ENCODE measurements at regions not wholly inside any gene's neighbourhood (a gene's known extent, or its start where the extent isn't known, plus 50 kb on each side); places are given as distances from the start of the nearest gene placed in this dataset.

GRCh38 chr3:76679541-76679940 lies 360.4 kb upstream of the ROBO2 start:
- TF ChIP-seq RAD21 (IDR thresholded peaks at IDR 0.05 in 1 of 2, conservative IDR thresholded peaks at IDR 0.05 in 1 of 2; ENCODE audit: low read depth in 2 of 2, low read length in 2 of 2): peak in 1 of 2 experiments; percentile 48
- TF ChIP-seq POU5F1 (IDR thresholded peaks at IDR 0.05; ENCODE audit: low read depth, low read length): no peak
- TF ChIP-seq, protein P1, sequence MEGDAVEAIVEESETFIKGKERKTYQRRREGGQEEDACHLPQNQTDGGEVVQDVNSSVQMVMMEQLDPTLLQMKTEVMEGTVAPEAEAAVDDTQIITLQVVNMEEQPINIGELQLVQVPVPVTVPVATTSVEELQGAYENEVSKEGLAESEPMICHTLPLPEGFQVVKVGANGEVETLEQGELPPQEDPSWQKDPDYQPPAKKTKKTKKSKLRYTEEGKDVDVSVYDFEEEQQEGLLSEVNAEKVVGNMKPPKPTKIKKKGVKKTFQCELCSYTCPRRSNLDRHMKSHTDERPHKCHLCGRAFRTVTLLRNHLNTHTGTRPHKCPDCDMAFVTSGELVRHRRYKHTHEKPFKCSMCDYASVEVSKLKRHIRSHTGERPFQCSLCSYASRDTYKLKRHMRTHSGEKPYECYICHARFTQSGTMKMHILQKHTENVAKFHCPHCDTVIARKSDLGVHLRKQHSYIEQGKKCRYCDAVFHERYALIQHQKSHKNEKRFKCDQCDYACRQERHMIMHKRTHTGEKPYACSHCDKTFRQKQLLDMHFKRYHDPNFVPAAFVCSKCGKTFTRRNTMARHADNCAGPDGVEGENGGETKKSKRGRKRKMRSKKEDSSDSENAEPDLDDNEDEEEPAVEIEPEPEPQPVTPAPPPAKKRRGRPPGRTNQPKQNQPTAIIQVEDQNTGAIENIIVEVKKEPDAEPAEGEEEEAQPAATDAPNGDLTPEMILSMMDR (IDR thresholded peaks at IDR 0.05; ENCODE audit: control extremely low read depth in 1 of 3, insufficient read depth in 1 of 3, low read depth in 1 of 3, low read length in 3 of 3): peak in 1 of 3 experiments; percentile 18; a peak in 1 of 4 replicates
- TF ChIP-seq CBX5 (IDR thresholded peaks at IDR 0.05; ENCODE audit: low read depth, low read length): no peak
- TF ChIP-seq POLR2A (IDR thresholded peaks at IDR 0.05; ENCODE audit: control extremely low read depth in 1 of 2, low read depth in 2 of 2, low read length in 2 of 2): no peak
- TF ChIP-seq RFX5 (IDR thresholded peaks at IDR 0.05; ENCODE audit: borderline replicate concordance, low read depth, low read length): no peak
- no peak for TF ChIP-seq POLR2AphosphoS5 (IDR thresholded peaks at IDR 0.05; ENCODE audit: low read depth, low read length)
- no peak for TF ChIP-seq ZNF274 (IDR thresholded peaks at IDR 0.05; ENCODE audit: borderline replicate concordance, extremely low read depth, low read length)
- TF ChIP-seq GTF2F1 (IDR thresholded peaks at IDR 0.05; ENCODE audit: borderline replicate concordance, low read depth, low read length): no peak

All from H1 (cell line).